ENCODE measurements at regions not wholly inside any gene's neighbourhood (a gene's known extent, or its start where the extent isn't known, plus 50 kb on each side); places are given as distances from the start of the nearest gene placed in this dataset.

DNA sequence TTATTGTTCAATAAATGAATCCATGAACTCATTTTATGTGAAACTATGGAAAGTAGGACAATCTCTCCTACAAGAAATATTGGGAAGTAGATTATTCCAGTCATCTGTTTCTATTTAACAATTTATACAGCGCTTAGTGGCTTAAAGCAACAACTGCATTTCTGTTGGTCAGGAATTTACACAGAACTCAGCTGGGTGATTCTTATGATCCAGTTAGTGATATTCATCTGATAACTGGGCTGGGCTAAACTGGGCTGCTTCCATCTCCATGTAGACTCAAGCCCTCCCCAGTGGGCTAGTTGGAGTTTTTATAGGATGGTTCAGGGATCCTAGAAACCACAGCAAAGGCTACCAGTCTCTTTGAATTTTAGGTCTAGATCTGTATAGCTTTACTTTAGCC is 497.9 kb upstream of the NEGR1 start:
- DNase-seq (ENCODE audit: low spot score): no peak
- intact Hi-C loops (cut with micrococcal nuclease): no loop called here
- Mint-ChIP-seq H3K36me3 (ENCODE audit: low read depth) (no peaks in the 10 kb centered on the region), H3K9me3 (no peaks in the 10 kb centered on the region), H3K4me1 (ENCODE audit: low read depth) (no peaks in the 10 kb centered on the region), H3K27ac (no peak overlapping the region), H3K27me3 (ENCODE audit: insufficient read depth) (no peaks in the 10 kb centered on the region), H3K4me3 (no peak overlapping the region)

DNA sequence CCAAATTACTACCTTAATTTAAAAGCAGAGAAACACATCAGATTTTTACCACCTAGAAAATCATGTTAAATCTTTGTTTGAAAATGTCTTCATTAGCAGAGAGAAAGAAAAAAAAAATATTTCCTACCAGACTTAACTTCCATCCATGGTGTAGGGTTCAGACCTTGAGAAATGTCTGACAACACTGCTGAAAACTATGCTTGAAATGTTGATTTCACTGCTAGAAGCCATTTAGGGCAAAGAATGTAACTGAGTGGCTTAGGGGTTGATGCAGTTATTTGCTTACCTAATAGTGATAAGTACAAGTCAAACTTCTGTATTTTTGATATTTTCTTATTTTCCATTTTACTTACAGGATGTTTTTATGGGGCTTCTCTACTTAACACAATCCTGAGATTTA is 495.6 kb upstream of the NEGR1 start:
- H3K27ac Mint-ChIP-seq: no peak overlapping the region
- no peaks in the 10 kb centered on the region for H3K4me1 Mint-ChIP-seq (ENCODE audit: low read depth)
- no peak overlapping the region for H3K4me3 Mint-ChIP-seq
- intact Hi-C loops (cut with micrococcal nuclease): no loop called here
- no peaks in the 10 kb centered on the region for H3K27me3 Mint-ChIP-seq (ENCODE audit: insufficient read depth)
- H3K36me3 Mint-ChIP-seq (ENCODE audit: low read depth): no peaks in the 10 kb centered on the region
- H3K9me3 Mint-ChIP-seq: no peaks in the 10 kb centered on the region
- no peak for DNase-seq (ENCODE audit: low spot score)

- H3K36me3 Mint-ChIP-seq (ENCODE audit: low read depth): no peaks in the 10 kb centered on the region
- H3K27me3 Mint-ChIP-seq (ENCODE audit: insufficient read depth): no peaks in the 10 kb centered on the region
- H3K4me1 Mint-ChIP-seq (ENCODE audit: low read depth): no peaks in the 10 kb centered on the region
- H3K9me3 Mint-ChIP-seq: no peaks in the 10 kb centered on the region
- H3K27ac Mint-ChIP-seq: no peak overlapping the region
- no peak overlapping the region for H3K4me3 Mint-ChIP-seq
- no peak for DNase-seq (ENCODE audit: low spot score)
- intact Hi-C loops (cut with micrococcal nuclease): no loop called here
Observed at GRCh38 chr1:72763481-72763880, 481.1 kb upstream of the NEGR1 start.

DNA sequence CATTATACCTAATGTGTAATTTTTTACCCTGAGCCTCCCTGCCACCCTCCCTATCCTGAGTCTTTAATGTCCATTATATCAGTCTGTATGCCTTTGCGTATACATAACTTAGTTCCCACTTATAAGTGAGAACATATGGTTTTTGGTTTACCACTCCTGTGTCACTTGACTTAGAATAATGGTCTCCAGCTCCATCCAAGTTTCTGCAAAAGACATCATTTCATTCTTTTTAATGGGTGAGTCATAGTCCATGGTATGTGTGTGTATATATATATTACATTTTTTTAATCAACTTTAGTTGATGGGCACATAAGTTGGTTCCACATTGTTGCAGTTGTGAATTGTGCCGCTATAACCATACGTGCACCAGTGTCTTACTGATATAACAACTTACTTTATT is 477.1 kb upstream of the NEGR1 start:
- Mint-ChIP-seq H3K4me3 (no peak overlapping the region), H3K9me3 (no peaks in the 10 kb centered on the region), H3K27me3 (ENCODE audit: insufficient read depth) (no peaks in the 10 kb centered on the region), H3K4me1 (ENCODE audit: low read depth) (no peaks in the 10 kb centered on the region), H3K36me3 (ENCODE audit: low read depth) (no peaks in the 10 kb centered on the region), H3K27ac (no peak overlapping the region)
- intact Hi-C loops (cut with micrococcal nuclease): no loop called here
- no peak for DNase-seq (ENCODE audit: low spot score)

DNA sequence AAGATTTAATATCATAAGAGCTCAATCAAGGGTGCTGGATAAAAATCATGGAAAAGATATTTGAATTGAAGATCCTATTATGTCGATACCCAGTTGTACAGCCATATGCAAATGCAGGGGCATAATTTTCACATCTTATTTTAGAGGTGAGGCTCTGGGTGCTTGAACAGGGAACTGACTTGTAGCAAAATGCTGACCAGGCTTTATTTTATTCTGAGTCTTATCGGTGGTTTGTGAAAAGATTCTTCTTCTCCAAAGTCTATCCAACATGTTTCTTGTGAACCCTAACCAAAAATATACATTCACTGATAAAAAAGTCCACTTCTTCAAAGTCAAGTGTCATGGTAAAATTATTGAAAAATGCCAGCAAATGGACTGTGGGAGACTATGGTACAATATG is 475.5 kb upstream of the NEGR1 start:
- Mint-ChIP-seq H3K36me3 (ENCODE audit: low read depth) (no peaks in the 10 kb centered on the region), H3K4me3 (no peak overlapping the region), H3K27me3 (ENCODE audit: insufficient read depth) (no peaks in the 10 kb centered on the region), H3K9me3 (no peaks in the 10 kb centered on the region), H3K4me1 (ENCODE audit: low read depth) (no peaks in the 10 kb centered on the region), H3K27ac (no peak overlapping the region)
- DNase-seq (ENCODE audit: low spot score): no peak
- intact Hi-C loops (cut with micrococcal nuclease): no loop called here

DNA sequence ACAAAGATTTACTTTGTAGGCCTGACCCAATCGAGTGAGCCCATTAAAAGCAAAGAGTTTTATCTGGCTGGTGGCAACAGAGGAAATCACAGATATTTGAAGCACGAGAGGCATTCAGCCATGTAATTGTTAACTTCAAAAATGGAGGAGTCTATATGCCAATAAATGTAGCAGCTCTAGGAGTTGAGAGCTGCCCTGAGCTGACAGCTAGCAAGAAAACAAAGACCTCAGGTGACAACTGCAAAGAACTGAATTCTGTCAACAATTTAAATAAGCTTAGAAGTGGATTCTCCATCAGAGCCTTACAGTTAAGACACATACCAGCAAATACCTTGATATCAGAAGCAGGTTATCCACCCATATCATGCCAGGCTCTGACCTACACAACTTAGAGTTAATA is 463.1 kb upstream of the NEGR1 start:
- H3K4me3 Mint-ChIP-seq: no peak overlapping the region
- no peaks in the 10 kb centered on the region for H3K4me1 Mint-ChIP-seq (ENCODE audit: low read depth)
- H3K27me3 Mint-ChIP-seq (ENCODE audit: insufficient read depth): no peaks in the 10 kb centered on the region
- intact Hi-C loops (cut with micrococcal nuclease): no loop called here
- H3K36me3 Mint-ChIP-seq (ENCODE audit: low read depth): no peaks in the 10 kb centered on the region
- DNase-seq (ENCODE audit: low spot score): no peak
- H3K27ac Mint-ChIP-seq: no peak overlapping the region
- no peaks in the 10 kb centered on the region for H3K9me3 Mint-ChIP-seq

DNA sequence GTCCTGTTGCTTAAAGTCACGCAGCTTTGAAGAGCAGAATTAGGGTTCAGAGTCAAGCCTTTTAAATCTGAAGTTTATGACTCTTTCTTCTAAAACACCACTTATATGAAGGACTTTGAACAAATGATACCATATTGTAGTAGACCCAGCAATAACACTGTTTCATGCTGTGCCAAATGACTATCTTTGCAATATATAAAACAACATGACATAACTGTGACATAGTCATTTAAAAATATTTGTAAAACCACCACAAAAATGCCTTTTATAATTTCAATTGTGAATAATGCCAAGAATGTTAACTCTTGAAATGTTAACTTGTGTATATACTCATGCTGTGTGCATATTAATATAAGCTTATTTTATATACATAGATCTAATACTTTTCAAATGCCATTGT is 452.1 kb upstream of the NEGR1 start:
- H3K4me3 Mint-ChIP-seq: no peak overlapping the region
- no peaks in the 10 kb centered on the region for H3K27me3 Mint-ChIP-seq (ENCODE audit: insufficient read depth)
- H3K4me1 Mint-ChIP-seq (ENCODE audit: low read depth): no peaks in the 10 kb centered on the region
- no peak overlapping the region for H3K27ac Mint-ChIP-seq
- H3K36me3 Mint-ChIP-seq (ENCODE audit: low read depth): no peaks in the 10 kb centered on the region
- intact Hi-C loops (cut with micrococcal nuclease): no loop called here
- peaks cover 5% of the 10 kb centered on the region for H3K9me3 Mint-ChIP-seq
- no peak for DNase-seq (ENCODE audit: low spot score)

DNA sequence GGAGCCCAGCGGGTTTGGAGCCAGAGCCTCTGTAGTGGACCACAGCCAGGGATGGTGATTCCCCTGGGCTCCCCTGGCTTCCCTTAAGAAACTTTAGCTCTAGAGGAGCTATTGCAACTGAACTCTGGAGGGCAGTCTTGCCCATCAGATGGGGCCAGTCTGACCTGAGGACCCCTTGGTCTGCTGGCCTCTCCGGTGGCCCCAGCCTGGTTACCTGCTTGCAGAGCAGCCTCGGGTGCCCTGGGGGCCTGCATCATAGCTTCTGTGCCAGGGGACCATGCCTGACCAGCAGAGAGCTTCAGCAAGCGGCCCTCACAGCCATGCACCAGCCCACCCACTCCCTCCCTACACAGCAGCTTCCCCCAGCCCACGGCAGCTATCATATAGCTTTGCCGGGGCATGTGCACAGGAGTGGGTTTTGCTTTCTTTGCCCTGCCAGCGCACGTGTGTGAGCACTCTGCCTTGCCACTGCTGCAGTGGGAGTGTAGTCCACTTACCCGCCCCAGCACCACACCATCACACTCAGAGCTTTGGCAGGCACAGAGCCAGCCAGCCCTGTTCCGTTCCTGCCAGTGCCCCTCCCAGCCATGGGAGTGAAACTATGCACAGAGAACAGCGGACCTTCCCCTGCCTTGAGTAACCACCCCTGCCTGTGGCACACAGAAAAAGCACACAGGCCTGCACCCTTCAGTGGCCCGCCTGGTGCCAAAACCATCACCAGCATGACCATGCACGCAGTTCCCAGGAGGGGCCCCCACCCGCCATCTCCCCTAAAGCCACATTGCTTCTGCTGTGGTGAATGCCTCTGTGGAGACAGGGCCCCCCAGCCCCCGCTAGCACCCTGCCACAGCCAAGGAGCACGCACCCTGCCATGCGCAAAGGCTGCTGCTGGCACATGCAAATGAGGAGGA is 442.9 kb upstream of the NEGR1 start:
- no peak overlapping the region for H3K27ac Mint-ChIP-seq
- no peak overlapping the region for H3K4me3 Mint-ChIP-seq
- no peaks in the 10 kb centered on the region for H3K36me3 Mint-ChIP-seq (ENCODE audit: low read depth)
- H3K4me1 Mint-ChIP-seq (ENCODE audit: low read depth): no peaks in the 10 kb centered on the region
- H3K27me3 Mint-ChIP-seq (ENCODE audit: insufficient read depth): no peaks in the 10 kb centered on the region
- no peak for DNase-seq (ENCODE audit: low spot score)
- peaks cover 5% of the 10 kb centered on the region for H3K9me3 Mint-ChIP-seq
- intact Hi-C loops (cut with micrococcal nuclease): no loop called here

- DNase-seq (ENCODE audit: low spot score): no peak
- no peak overlapping the region for H3K4me3 Mint-ChIP-seq
- no peak overlapping the region for H3K27ac Mint-ChIP-seq
- H3K27me3 Mint-ChIP-seq (ENCODE audit: insufficient read depth): no peaks in the 10 kb centered on the region
- intact Hi-C loops (cut with micrococcal nuclease): no loop called here
- H3K9me3 Mint-ChIP-seq: peaks cover 6% of the 10 kb centered on the region
- no peaks in the 10 kb centered on the region for H3K4me1 Mint-ChIP-seq (ENCODE audit: low read depth)
- H3K36me3 Mint-ChIP-seq (ENCODE audit: low read depth): no peaks in the 10 kb centered on the region
Observed at GRCh38 chr1:72705921-72706320, 423.6 kb upstream of the NEGR1 start.

- Mint-ChIP-seq H3K27me3 (ENCODE audit: insufficient read depth) (no peaks in the 10 kb centered on the region), H3K9me3 (peaks cover 6% of the 10 kb centered on the region), H3K4me1 (ENCODE audit: low read depth) (no peaks in the 10 kb centered on the region), H3K4me3 (no peak overlapping the region), H3K36me3 (ENCODE audit: low read depth) (no peaks in the 10 kb centered on the region), H3K27ac (no peak overlapping the region)
- intact Hi-C loops (cut with micrococcal nuclease): no loop called here
- no peak for DNase-seq (ENCODE audit: low spot score)
Observed at GRCh38 chr1:72704841-72705477, 422.6 kb upstream of the NEGR1 start.

GRCh38 chr1:72697410-72697809 is 415.1 kb upstream of the NEGR1 start:
- H3K27me3 Mint-ChIP-seq (ENCODE audit: insufficient read depth): no peaks in the 10 kb centered on the region
- H3K9me3 Mint-ChIP-seq: no peaks in the 10 kb centered on the region
- intact Hi-C loops (cut with micrococcal nuclease): no loop called here
- H3K36me3 Mint-ChIP-seq (ENCODE audit: low read depth): no peaks in the 10 kb centered on the region
- H3K27ac Mint-ChIP-seq: no peak overlapping the region
- DNase-seq (ENCODE audit: low spot score): no peak
- H3K4me1 Mint-ChIP-seq (ENCODE audit: low read depth): no peaks in the 10 kb centered on the region
- no peak overlapping the region for H3K4me3 Mint-ChIP-seq

GRCh38 chr1:72693899-72694298 is 411.6 kb upstream of the NEGR1 start:
- Mint-ChIP-seq H3K9me3 (no peaks in the 10 kb centered on the region), H3K36me3 (ENCODE audit: low read depth) (no peaks in the 10 kb centered on the region)
- intact Hi-C loops (cut with micrococcal nuclease): no loop called here

GRCh38 chr1:72693376-72693775 is 411.0 kb upstream of the NEGR1 start:
- intact Hi-C loops (cut with micrococcal nuclease): no loop called here
- H3K27ac Mint-ChIP-seq: no peak overlapping the region
- H3K4me1 Mint-ChIP-seq (ENCODE audit: low read depth): no peaks in the 10 kb centered on the region
- H3K27me3 Mint-ChIP-seq (ENCODE audit: insufficient read depth): no peaks in the 10 kb centered on the region
- H3K9me3 Mint-ChIP-seq: no peaks in the 10 kb centered on the region
- DNase-seq (ENCODE audit: low spot score): no peak
- no peak overlapping the region for H3K4me3 Mint-ChIP-seq
- H3K36me3 Mint-ChIP-seq (ENCODE audit: low read depth): no peaks in the 10 kb centered on the region

More at GRCh38 chr1:72693899-72694298, 411.6 kb upstream of the NEGR1 start:
- Mint-ChIP-seq H3K4me3 (no peak overlapping the region), H3K27ac (no peak overlapping the region), H3K4me1 (ENCODE audit: low read depth) (no peaks in the 10 kb centered on the region), H3K27me3 (ENCODE audit: insufficient read depth) (no peaks in the 10 kb centered on the region)
- no peak for DNase-seq (ENCODE audit: low spot score)

All from activated T-helper 1 cell treated with anti-CD3 and anti-CD28 coated beads, Interleukin-12 subunit alpha, Interleukin-12 subunit beta, Interleukin-2, Interleukin-4 antibody, amounts not matched to agents 30 ng/mL and 10 ng/mL and 1 ng/mL, durations not matched to agents 14 hours and 24 hours and 36 hours (primary cell).